ENCODE measurements at regions not wholly inside any gene's neighbourhood (a gene's known extent, or its start where the extent isn't known, plus 50 kb on each side); places are given as distances from the start of the nearest gene placed in this dataset.

DNA sequence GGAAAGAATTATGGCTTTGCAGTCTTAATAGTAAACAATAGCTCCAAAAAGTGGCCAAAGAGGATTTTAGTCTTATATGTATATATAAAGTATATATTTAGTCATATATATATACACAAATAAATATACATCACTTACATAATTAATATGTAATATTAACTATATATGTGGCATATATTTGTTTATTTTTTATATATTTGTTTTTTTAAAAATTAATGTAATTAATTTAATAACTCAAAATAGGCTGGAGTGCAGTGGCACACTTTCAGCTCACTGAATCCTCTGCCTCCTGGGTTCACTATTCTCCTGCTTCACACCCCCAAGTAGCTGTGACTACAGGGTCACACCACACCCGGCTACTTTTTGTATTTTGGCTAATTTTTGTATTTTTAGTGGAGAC is 532.6 kb downstream of the KCNT2 start:
- TF ChIP-seq CTCF (IDR thresholded peaks at IDR 0.05 in 4 of 5, conservative IDR thresholded peaks at IDR 0.05 in 1 of 5) (no peak), POLR2A (IDR thresholded peaks at IDR 0.05) (no peak)
